EL (cell line): ENCODE measurements at regions not wholly inside any gene's neighbourhood (a gene's known extent, or its start where the extent isn't known, plus 50 kb on each side); places are given as distances from the start of the nearest gene placed in this dataset.
"Not testable (repeated sequence)": the region's sequence is repeated elsewhere in the genome, so short reads cannot be mapped to it uniquely, and the experiment has no call there.

Source experiments
- DNase-seq: peaks from one replicate; pipeline ENCODE4 v3.0.0-alpha.2; 2016

- DNase-seq = no peak
Observed at GRCh38 chr13:79861731-79862130, 380.8 kb downstream of the NDFIP2 start.

DNA sequence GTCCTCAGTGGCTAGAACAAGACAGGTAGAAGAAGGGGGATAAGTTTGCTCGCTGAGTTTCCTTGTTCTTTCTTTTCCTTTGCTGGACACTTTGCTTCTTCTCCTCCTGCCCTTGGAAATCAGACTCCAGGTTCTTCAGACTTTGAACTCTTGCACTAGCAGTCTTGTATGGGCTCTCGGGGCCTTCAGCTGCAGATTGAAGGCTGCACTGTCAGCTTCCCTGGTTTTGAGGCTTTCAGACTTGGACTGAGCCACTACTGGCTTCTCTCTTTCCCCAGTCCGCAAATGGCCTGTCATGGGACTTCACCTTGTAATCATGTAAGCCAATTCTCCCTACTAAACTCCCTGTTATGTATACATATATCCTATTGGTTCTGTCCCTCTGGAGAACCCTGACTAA, 379.8 kb downstream of the NDFIP2 start:
- no peak for DNase-seq

- no peak for DNase-seq
Observed at GRCh38 chr13:79859756-79860155, 378.8 kb downstream of the NDFIP2 start.

DNA sequence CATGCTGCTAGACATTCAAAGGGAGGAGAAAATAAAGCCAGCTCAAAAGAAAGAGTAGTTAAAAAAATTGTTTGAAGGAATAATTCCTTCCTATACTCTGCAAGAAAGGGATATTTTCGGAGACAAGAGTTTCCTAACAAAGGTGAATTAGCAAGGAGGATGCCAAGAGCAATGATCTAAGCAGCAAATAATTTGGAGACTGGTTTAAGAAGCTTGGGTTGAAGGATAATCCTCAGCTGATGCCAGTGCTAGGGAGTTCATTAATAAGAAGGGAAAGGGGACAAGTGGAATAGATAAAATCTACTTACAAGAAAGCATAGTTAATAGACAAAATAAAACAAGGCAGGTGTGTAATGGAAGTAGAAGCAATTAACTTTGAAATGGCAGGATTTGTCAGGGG, 372.3 kb downstream of the NDFIP2 start:
- no peak for DNase-seq

- no peak for DNase-seq
Observed at GRCh38 chr13:79851318-79851717, 370.4 kb downstream of the NDFIP2 start.

- DNase-seq = no peak
Observed at GRCh38 chr13:79847882-79848592, 367.1 kb downstream of the NDFIP2 start.

DNA sequence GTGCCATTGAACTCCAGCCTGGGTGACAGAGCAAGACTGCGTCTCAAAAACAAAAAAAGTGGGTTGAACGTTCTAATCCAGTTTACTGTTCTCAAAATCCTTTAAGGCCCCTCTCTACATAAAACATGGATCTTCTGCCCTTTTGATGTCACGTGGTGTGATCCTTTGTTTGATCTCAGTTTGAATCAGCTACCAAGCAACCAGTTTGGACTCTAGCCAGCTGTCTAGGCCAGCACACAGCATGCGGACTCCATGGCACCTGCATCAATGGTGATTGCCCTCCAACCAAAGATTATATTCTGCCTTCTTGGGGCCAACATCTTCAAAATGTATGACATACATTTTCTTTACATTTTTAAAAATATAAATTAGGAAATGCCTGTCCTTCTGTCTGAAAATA, 365.4 kb downstream of the NDFIP2 start:
- DNase-seq = no peak

DNA sequence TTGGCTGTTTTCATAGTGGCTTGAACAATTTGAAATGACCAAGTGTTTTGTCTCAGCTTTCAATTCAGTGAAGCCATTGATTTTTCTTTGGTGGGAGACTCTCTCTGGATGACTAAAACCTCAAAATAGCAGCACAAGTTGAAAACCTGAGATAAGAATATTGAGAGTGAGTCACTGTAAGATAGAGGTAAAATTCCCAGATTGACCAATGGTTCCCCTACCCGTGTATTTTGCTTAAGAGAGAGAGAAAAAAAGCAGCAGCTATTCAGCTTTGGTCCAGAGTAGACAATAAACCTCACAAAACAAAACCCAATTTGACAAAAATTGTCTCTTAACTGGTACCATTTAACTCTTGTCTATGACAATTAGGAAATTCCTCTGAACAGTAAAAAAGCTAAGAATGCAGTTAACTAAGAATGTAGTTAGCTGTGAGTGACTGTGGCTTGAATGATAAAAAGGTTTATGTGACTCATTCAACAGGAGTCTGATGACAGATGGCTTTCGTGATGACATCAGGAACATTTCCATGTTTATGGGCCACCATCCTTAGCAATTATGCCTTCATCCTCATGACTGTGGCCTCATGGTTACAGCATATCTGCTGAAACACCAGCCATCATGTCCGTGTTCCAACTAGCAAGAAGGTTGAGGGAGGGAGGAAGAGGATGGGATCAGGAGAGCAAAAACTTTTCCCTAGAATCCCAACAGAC, 356.9 kb downstream of the NDFIP2 start:
- DNase-seq = peak; percentile 75

DNA sequence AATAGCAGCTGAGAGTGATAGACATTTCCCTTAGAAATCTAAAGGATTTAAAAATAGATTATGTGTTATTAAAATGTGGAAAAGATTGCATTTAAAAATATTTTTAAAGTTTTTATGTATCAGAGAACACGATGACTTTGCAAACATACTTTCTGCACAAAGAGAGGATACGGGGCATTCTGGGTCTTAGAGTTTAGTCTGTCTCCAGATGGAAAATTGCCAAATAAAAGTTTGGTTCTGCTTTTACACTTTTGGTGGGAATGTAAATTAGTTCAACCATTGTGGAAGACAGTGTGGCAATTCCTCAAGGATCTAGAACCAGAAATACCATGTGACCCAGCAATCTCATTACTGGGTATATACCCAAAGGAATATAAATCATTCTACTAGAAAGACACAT, 355.2 kb downstream of the NDFIP2 start:
- DNase-seq = not testable (repeated sequence)

GRCh38 chr13:79834876-79835275, 353.9 kb downstream of the NDFIP2 start:
- DNase-seq = no peak

DNA sequence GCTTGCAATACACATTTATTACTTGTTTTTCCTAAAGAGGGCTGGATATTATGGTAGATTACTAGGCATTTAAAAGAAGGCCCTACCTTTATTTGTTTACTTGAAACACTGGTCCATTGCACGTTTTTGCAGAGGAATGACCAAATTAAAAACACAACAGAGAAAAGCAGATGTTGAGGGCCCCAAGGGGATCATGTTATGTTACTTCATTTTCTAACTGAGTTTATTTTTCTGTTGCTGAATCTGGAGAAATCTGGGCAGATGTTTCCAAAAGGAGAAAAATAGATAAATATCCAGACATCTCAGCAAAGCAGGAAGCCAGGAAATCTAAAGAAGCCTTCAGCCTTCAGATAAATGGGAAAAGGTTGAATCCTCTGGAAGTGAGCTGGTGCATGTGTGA, 353.0 kb downstream of the NDFIP2 start:
- no peak for DNase-seq

- DNase-seq = no peak
Observed at GRCh38 chr13:79831556-79831955, 350.6 kb downstream of the NDFIP2 start.

DNA sequence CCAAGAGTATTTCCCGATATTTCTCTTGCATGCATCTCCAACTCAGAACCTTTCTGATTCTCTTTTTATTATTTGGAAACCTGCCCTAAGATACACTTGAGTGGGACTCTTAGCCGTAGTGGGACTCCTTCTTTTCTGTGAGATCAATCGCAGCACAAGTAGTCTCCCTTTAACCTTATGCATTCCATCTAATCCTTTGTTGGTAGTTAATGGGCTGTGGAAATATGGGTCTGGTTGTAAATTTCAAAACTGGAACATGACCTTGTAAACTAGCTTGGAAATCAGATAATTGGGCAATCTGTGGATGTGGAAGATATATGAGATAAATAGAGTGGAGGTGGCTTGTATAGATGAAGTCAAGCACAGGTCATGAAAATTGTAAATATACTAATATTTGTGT, 350.0 kb downstream of the NDFIP2 start:
- no peak for DNase-seq

DNA sequence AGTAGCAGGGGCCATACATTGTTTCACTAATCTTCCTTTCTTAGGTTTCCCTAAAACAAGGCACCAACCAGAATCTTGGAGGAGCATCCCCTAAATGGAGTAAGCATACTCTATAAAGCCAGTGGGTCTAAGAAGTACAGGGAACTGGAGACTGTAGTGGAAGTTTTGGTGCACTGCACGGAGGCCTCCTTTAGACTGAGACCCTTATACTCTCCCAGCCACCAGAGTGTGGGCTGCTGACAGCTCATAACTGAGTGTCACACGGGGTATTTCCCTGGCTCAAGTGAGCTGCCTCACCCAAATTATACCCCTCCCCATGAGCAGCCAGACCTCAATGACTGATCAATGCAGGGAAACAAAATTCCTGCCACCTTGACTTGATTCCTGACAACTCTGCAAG, 349.5 kb downstream of the NDFIP2 start:
- DNase-seq = no peak

GRCh38 chr13:79829880-79830279, 348.9 kb downstream of the NDFIP2 start:
- DNase-seq = no peak

- no peak for DNase-seq
Observed at GRCh38 chr13:79825959-79826358, 345.0 kb downstream of the NDFIP2 start.

DNA sequence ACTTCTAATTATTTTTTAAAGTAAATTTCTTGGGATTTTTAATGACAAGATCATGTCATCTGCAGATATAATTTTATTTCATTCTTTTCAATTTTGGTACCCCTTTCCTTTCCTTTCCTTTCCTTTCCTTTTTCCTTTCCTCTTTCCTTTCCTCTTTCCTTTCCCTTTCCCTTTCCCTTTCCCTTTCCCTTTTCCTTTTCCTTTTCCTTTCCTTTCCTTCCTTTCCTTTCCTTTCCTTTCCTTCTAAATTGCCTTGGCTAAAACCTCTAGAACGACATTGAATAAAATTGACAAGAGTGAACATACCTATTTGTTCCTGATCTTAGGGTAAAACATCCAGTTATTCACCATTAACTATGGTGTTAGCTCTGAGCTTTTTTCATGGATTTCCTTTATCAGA, 334.1 kb downstream of the NDFIP2 start:
- no peak for DNase-seq

GRCh38 chr13:79812070-79812850, 331.3 kb downstream of the NDFIP2 start:
- DNase-seq = no peak

- no peak for DNase-seq
Observed at GRCh38 chr13:79811170-79811569, 330.2 kb downstream of the NDFIP2 start.

DNA sequence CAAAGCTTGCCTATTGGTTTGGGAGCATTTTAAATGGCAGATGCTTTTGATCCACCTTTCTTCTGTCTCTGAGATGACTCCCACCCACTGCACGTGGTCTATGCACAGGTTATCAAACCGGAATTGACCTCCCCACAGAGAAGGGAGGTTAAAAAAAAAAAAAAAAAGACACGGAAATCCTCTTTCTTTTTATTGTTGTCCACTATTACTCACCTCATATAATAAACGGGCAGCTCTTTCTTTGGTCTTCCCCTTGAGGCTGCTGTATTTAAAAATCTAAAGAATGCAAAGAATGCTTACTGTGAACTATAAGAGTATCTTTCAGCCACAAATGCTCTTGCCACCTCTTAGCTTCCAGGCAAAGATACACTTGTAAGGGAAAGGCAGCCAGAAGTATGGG, 329.7 kb downstream of the NDFIP2 start:
- peak; percentile 82 for DNase-seq

- DNase-seq = no peak
Observed at GRCh38 chr13:79810018-79810417, 329.1 kb downstream of the NDFIP2 start.

DNA sequence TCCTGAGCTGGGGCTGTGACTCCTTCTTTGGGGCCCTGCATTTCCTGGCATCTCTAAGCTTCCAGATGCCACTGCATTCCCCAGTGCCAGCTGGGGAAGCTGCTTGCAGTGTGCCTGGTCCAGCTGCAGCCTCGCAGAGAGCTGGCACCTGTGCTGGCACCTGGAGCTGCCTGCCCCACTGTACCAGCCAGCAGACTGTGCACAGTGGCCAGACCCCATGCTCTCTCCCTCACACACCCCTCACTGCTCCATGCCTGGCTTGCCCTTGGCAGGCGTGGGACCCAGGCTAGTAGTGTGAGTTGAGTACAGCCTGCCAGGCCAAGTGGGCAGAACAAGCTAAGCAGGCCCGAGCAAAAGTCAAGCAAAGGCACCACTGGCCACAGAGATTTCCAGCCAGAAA, 327.5 kb downstream of the NDFIP2 start:
- no peak for DNase-seq

DNA sequence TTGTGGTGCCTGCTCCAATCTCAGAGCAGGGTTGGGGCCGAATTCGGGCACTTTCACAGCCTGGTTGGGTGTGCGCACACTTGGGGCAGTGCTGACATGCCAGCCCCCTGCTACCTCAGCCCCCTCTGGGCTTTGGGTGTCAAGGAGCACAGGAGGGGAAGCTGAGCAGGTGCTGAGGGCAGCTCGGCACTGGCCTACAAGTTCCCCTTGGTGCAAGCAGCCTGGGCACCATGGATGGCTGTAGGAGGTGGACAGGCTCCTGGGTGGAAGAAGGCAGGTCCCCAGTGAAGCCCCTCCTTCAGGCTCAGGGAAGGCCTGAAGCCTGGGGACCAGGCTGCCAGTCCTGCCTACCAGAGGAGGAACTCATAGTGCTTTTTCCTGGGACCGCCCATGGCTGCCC, 326.6 kb downstream of the NDFIP2 start:
- no peak for DNase-seq

DNA sequence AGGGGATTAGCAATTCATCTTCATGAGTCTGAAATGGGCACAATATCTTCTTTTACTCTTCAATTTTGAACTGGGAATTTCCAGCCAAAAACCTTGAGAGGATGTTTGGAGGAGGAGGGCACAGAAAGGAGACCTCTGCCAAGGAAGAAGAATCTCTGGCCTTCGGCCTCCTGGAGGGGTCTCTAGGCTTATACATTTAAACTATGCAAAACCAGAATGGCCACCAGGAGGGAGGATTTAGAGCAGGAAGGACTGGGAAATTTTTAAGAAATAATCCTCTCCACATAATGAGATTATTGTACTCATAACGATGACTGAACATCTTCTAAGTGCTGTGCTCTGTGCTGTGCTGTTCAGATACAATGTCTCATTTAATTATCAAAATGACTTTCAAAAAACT, 325.9 kb downstream of the NDFIP2 start:
- no peak for DNase-seq
